WTC11 (cell line): ENCODE measurements at regions not wholly inside any gene's neighbourhood (a gene's known extent, or its start where the extent isn't known, plus 50 kb on each side); places are given as distances from the start of the nearest gene placed in this dataset.
A peak's percentile ranks its signal among the peaks of the same experiment; 100 is the strongest.

ENCODE experiments used
- ATAC-seq: fragments of 200-7000 bp; cut with Tn5 transposase; 2 replicates; pipeline ENCODE4 v1.10.0; 2021; ENCODE audit warnings: mild to moderate bottlenecking, moderate library complexity
- CTCF ChIA-PET: fragments of 300-600 bp; sonication (Branson Sonifier 250); formaldehyde crosslinking; loops from one replicate; lab custom pipeline; 2021; ENCODE audit warnings: antibody characterized with exemption; lab: Charles Lee
- POLR2A ChIA-PET: fragments of 350-600 bp; sonication (Branson Sonifier 250); formaldehyde crosslinking; loops from one replicate; lab custom pipeline; 2021; ENCODE audit warnings: antibody characterized with exemption; lab: Charles Lee
- DNase-seq: peaks from one replicate; pipeline ENCODE4 v3.0.0; 2021; ENCODE audit warnings: low spot score
- H3K27ac Mint-ChIP-seq: 2 replicates; pipeline ENCODE4 v1.8.0; 2021; ENCODE audit warnings: mixed read lengths
- H3K27me3 Mint-ChIP-seq: 2 replicates; pipeline ENCODE4 v1.8.0; 2021; ENCODE audit warnings: low read depth, mild to moderate bottlenecking, moderate library complexity, mixed read lengths
- H3K36me3 Mint-ChIP-seq: 2 replicates; pipeline ENCODE4 v1.8.0; 2021; ENCODE audit warnings: mixed read lengths
- H3K4me1 Mint-ChIP-seq: 2 replicates; pipeline ENCODE4 v1.8.0; 2022; ENCODE audit warnings: mixed read lengths
- H3K4me3 Mint-ChIP-seq: 2 replicates; pipeline ENCODE4 v1.8.0; 2021; ENCODE audit warnings: mild to moderate bottlenecking, moderate library complexity, mixed read lengths
- H3K9me3 Mint-ChIP-seq: 2 replicates; pipeline ENCODE4 v1.8.0; 2021; ENCODE audit warnings: mixed read lengths
- AFF4 ChIP-seq: sonication (generic); formaldehyde crosslinking; IDR thresholded peaks from 2 replicates; pipeline ENCODE4 v1.8.1; 2023; ENCODE audit warnings: mild to moderate bottlenecking, missing genetic modification reagents, borderline replicate concordance
- AR ChIP-seq: fragments of 250-450 bp; sonication (Bioruptor Pico); IDR thresholded peaks from 2 replicates; pipeline ENCODE4 v1.9.0; 2021; ENCODE audit warnings: mild to moderate bottlenecking
- ATF1 ChIP-seq: sonication (generic); formaldehyde crosslinking; IDR thresholded peaks from 2 replicates; pipeline ENCODE4 v1.8.1; 2023; ENCODE audit warnings: mild to moderate bottlenecking, moderate library complexity, missing genetic modification reagents
- CREM ChIP-seq: sonication (generic); formaldehyde crosslinking; IDR thresholded peaks from 2 replicates; pipeline ENCODE4 v1.8.1; 2022; ENCODE audit warnings: mild to moderate bottlenecking, missing genetic modification reagents, moderate library complexity
- ELF4 ChIP-seq: sonication (generic); formaldehyde crosslinking; IDR thresholded peaks from 2 replicates; pipeline ENCODE4 v1.8.1; 2022; ENCODE audit warnings: low read depth, mild to moderate bottlenecking, moderate library complexity, missing genetic modification reagents
- FOXK1 ChIP-seq: sonication (generic); formaldehyde crosslinking; IDR thresholded peaks from 2 replicates; pipeline ENCODE4 v1.8.0; 2022; ENCODE audit warnings: mild to moderate bottlenecking, moderate library complexity, missing genetic modification reagents
- IRF2 ChIP-seq: sonication (generic); formaldehyde crosslinking; IDR thresholded peaks from 2 replicates; pipeline ENCODE4 v1.8.0; 2022; ENCODE audit warnings: low read depth, missing genetic modification reagents, borderline replicate concordance
- NFATC4 ChIP-seq: fragments of 250-450 bp; sonication (Bioruptor Pico); IDR thresholded peaks from 2 replicates; pipeline ENCODE4 v1.9.0; 2021; ENCODE audit warnings: mild to moderate bottlenecking
- NR1H2 ChIP-seq: sonication (generic); formaldehyde crosslinking; IDR thresholded peaks from 2 replicates; pipeline ENCODE4 v1.9.0; 2021; ENCODE audit warnings: mild to moderate bottlenecking, moderate library complexity, missing genetic modification reagents
- OVOL2 ChIP-seq: fragments of 250-450 bp; sonication (Bioruptor Pico); IDR thresholded peaks from 2 replicates; pipeline ENCODE4 v1.9.0; 2021; ENCODE audit warnings: mild to moderate bottlenecking, borderline replicate concordance
- STAT6 ChIP-seq: sonication (generic); formaldehyde crosslinking; conservative IDR thresholded peaks from 2 replicates; pipeline ENCODE4 v1.8.1; 2023; ENCODE audit warnings: mild to moderate bottlenecking, low read depth, missing genetic modification reagents, moderate library complexity
- TEAD1 ChIP-seq: sonication (generic); formaldehyde crosslinking; IDR thresholded peaks from 2 replicates; pipeline ENCODE4 v1.8.0; 2022; ENCODE audit warnings: mild to moderate bottlenecking, missing genetic modification reagents
- USF2 ChIP-seq: sonication (generic); formaldehyde crosslinking; IDR thresholded peaks from 2 replicates; pipeline ENCODE4 v1.8.1; 2023; ENCODE audit warnings: mild to moderate bottlenecking, missing genetic modification reagents, moderate library complexity
- ZNF138 ChIP-seq: sonication (generic); formaldehyde crosslinking; conservative IDR thresholded peaks from 2 replicates; pipeline ENCODE4 v1.8.1; 2022; ENCODE audit warnings: mild to moderate bottlenecking, moderate library complexity, missing genetic modification reagents
- ZNF219 ChIP-seq: sonication (generic); formaldehyde crosslinking; IDR thresholded peaks from 2 replicates; pipeline ENCODE4 v1.8.0; 2023; ENCODE audit warnings: missing genetic modification reagents, mild to moderate bottlenecking, borderline replicate concordance
- ZNF532 ChIP-seq: fragments of 250-450 bp; sonication (Bioruptor Pico); IDR thresholded peaks from 2 replicates; pipeline ENCODE4 v1.9.0; 2021; ENCODE audit warnings: mild to moderate bottlenecking, borderline replicate concordance
- TF ChIP-seq, protein P1 (sequence below): fragments of 200-600 bp; IDR thresholded peaks from 2 replicates; pipeline ENCODE4 v1.8.0; 2022; ENCODE audit warnings: antibody characterized with exemption

- TF ChIP-seq AR (CRISPR knock-in tag) (no peak), NR1H2 (CRISPR knock-in tag) (no peak), ZNF219 (CRISPR knock-in tag) (no peak)
- TF ChIP-seq, all 79 proteins: peak for 0
Measured at GRCh38 chr6:139851206-139851605, 476.8 kb upstream of the CITED2 start (continued).

DNA sequence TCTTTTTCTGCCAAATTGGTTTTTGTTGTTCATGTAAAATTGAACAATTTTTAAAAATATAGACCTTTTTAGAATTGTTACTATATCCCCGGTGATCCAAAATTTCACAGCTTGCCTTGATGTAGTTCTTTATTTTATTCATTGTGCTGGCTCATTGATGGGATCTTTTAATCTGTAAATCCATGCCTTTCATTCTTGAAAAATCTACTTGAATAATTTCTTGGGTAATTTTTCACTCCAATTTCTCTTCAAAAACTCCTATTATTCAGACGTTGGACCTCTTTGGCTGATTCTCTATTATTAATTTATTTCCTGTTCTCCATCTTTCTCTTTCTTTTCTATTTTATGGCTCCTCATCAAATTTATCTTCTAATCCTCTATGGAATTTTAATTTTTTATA lies 476.1 kb upstream of the CITED2 start:
- H3K36me3 Mint-ChIP-seq = no peaks in the 10 kb centered on the region
- H3K4me1 Mint-ChIP-seq = peaks cover 24% of the 10 kb centered on the region
- H3K4me3 Mint-ChIP-seq = no peak overlapping the region
- no peak for DNase-seq
- no peak for ATAC-seq
- H3K27ac Mint-ChIP-seq = no peak overlapping the region
- H3K9me3 Mint-ChIP-seq = peaks cover 4% of the 10 kb centered on the region; the same call in 1 of the 2 replicates
- ChIA-PET CTCF (no interaction called here), POLR2A (no interaction called here)
- TF ChIP-seq ATF1 (CRISPR knock-in tag) (no peak), IRF2 (CRISPR knock-in tag) (no peak), TEAD1 (CRISPR knock-in tag) (no peak)
- H3K27me3 Mint-ChIP-seq = no peaks in the 10 kb centered on the region

DNA sequence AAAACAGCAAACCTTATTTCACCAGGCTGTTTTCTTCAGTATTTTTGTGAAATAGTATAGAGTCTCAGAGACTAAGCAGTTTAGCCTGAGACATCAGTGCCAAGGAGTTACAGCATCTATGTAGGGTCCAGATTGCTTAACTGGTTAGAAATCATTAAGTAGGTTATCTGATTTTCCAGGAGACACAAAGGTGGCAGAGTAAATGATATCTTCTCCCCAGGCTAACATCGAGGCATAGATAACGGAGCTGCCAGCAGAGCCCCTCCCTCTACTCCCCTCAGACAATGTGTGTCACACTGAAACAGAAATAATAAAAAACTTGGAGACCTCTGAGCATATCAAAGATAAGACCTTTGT lies 473.0 kb upstream of the CITED2 start:
- POLR2A ChIA-PET = no interaction called here
- H3K27ac Mint-ChIP-seq = no peak overlapping the region
- TF ChIP-seq USF2 (CRISPR knock-in tag) (no peak), ZNF532 (CRISPR knock-in tag) (no peak), NFATC4 (CRISPR knock-in tag) (no peak), STAT6 (CRISPR knock-in tag) (no peak), ZNF138 (no peak), FOXK1 (CRISPR knock-in tag) (no peak), OVOL2 (CRISPR knock-in tag) (no peak), AFF4 (CRISPR knock-in tag) (no peak), ELF4 (CRISPR knock-in tag) (no peak), CREM (CRISPR knock-in tag) (no peak)
- TF ChIP-seq, protein P1, sequence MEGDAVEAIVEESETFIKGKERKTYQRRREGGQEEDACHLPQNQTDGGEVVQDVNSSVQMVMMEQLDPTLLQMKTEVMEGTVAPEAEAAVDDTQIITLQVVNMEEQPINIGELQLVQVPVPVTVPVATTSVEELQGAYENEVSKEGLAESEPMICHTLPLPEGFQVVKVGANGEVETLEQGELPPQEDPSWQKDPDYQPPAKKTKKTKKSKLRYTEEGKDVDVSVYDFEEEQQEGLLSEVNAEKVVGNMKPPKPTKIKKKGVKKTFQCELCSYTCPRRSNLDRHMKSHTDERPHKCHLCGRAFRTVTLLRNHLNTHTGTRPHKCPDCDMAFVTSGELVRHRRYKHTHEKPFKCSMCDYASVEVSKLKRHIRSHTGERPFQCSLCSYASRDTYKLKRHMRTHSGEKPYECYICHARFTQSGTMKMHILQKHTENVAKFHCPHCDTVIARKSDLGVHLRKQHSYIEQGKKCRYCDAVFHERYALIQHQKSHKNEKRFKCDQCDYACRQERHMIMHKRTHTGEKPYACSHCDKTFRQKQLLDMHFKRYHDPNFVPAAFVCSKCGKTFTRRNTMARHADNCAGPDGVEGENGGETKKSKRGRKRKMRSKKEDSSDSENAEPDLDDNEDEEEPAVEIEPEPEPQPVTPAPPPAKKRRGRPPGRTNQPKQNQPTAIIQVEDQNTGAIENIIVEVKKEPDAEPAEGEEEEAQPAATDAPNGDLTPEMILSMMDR = no peak

More for the DNA sequence above, 473.0 kb upstream of the CITED2 start:
- CTCF ChIA-PET = no interaction called here
- Mint-ChIP-seq H3K36me3 (no peaks in the 10 kb centered on the region), H3K27me3 (no peaks in the 10 kb centered on the region), H3K4me3 (no peak overlapping the region), H3K9me3 (peaks cover 4% of the 10 kb centered on the region; the same call in 1 of the 2 replicates), H3K4me1 (peaks cover 20% of the 10 kb centered on the region)
- peak; percentile 28; the same call in 1 of the 2 replicates for ATAC-seq
- no peak for DNase-seq
